ENCODE measurements at regions not wholly inside any gene's neighbourhood (a gene's known extent, or its start where the extent isn't known, plus 50 kb on each side); places are given as distances from the start of the nearest gene placed in this dataset.
"Not testable (repeated sequence)": the region's sequence is repeated elsewhere in the genome, so short reads cannot be mapped to it uniquely, and the experiment has no call there.

GRCh38 chrX:125137521-125137920 is 182.2 kb upstream of the TEX13C start:
- 94 to 100% methylated on average over 1 of the region's 1 CpG for WGBS, 2 donors
- intact Hi-C loops (cut with DNase I) = no loop called here
- Histone ChIP-seq H3K4me1 (no peaks in the 10 kb centered on the region), H3K9me3 (no peaks in the 10 kb centered on the region), H3K27ac (no peak overlapping the region), H3K27me3 (no peaks in the 10 kb centered on the region), H3K36me3 (no peaks in the 10 kb centered on the region), H3K4me3 (replicated peaks in 1 of 3) (no peak overlapping the region)
- TF ChIP-seq CTCF (IDR thresholded peaks at IDR 0.05) (no peak), POLR2A (IDR thresholded peaks at IDR 0.05) (no peak)
- no peak for DNase-seq

- Histone ChIP-seq H3K27ac (no peak overlapping the region), H3K9me3 (no peaks in the 10 kb centered on the region), H3K27me3 (no peaks in the 10 kb centered on the region), H3K4me3 (replicated peaks in 1 of 3) (no peak overlapping the region), H3K36me3 (no peaks in the 10 kb centered on the region), H3K4me1 (no peaks in the 10 kb centered on the region)
- DNase-seq = no peak
- intact Hi-C loops (cut with DNase I) = no loop called here
- TF ChIP-seq CTCF (IDR thresholded peaks at IDR 0.05) = no peak
- TF ChIP-seq POLR2A (IDR thresholded peaks at IDR 0.05) = no peak
- 52 to 53% methylated on average over 2 of the region's 2 CpGs for WGBS, 2 donors
Observed at GRCh38 chrX:125150231-125150630, 169.4 kb upstream of the TEX13C start.

- H3K9me3 ChIP-seq = no peaks in the 10 kb centered on the region
- no peak overlapping the region for H3K4me3 ChIP-seq (replicated peaks in 1 of 3)
- DNase-seq = no peak
- no peaks in the 10 kb centered on the region for H3K4me1 ChIP-seq
- no peaks in the 10 kb centered on the region for H3K36me3 ChIP-seq
- H3K27ac ChIP-seq = no peak overlapping the region
- intact Hi-C loops (cut with DNase I) = no loop called here
- 86 to 90% methylated on average over 3 of the region's 3 CpGs for WGBS, 2 donors
- TF ChIP-seq CTCF (IDR thresholded peaks at IDR 0.05) (no peak), POLR2A (IDR thresholded peaks at IDR 0.05) (no peak)
- H3K27me3 ChIP-seq = no peaks in the 10 kb centered on the region
Observed at GRCh38 chrX:125151146-125151545, 168.5 kb upstream of the TEX13C start.

- 97 to 100% methylated on average over 2 of the region's 2 CpGs for WGBS, 2 donors
- intact Hi-C loops (cut with DNase I) = no loop called here
Observed at GRCh38 chrX:125152011-125152410, 167.7 kb upstream of the TEX13C start.

GRCh38 chrX:125153621-125154020 is 166.1 kb upstream of the TEX13C start:
- Histone ChIP-seq H3K9me3 (no peaks in the 10 kb centered on the region), H3K36me3 (no peaks in the 10 kb centered on the region), H3K4me3 (replicated peaks in 1 of 3) (no peak overlapping the region), H3K27ac (no peak overlapping the region), H3K27me3 (no peaks in the 10 kb centered on the region), H3K4me1 (no peaks in the 10 kb centered on the region)
- TF ChIP-seq CTCF (IDR thresholded peaks at IDR 0.05) (no peak), POLR2A (IDR thresholded peaks at IDR 0.05) (no peak)
- WGBS, 2 donors = 48 to 61% methylated on average over 2 of the region's 2 CpGs
- DNase-seq = no peak
- intact Hi-C loops (cut with DNase I) = no loop called here

More at GRCh38 chrX:125152011-125152410, 167.7 kb upstream of the TEX13C start:
- Histone ChIP-seq H3K4me1 (no peaks in the 10 kb centered on the region), H3K27ac (no peak overlapping the region), H3K4me3 (replicated peaks in 1 of 3) (no peak overlapping the region), H3K27me3 (no peaks in the 10 kb centered on the region), H3K36me3 (no peaks in the 10 kb centered on the region), H3K9me3 (no peaks in the 10 kb centered on the region)
- DNase-seq = no peak
- no peak for TF ChIP-seq CTCF (IDR thresholded peaks at IDR 0.05)
- TF ChIP-seq POLR2A (IDR thresholded peaks at IDR 0.05) = no peak

- H3K36me3 ChIP-seq; H3K4me3 ChIP-seq (replicated peaks in 1 of 3); H3K4me1 ChIP-seq; H3K27ac ChIP-seq; H3K9me3 ChIP-seq; intact Hi-C loops (cut with DNase I); DNase-seq; H3K27me3 ChIP-seq: not testable (repeated sequence)
- WGBS, 2 donors = 88 to 97% methylated on average over 24 to 27 of the region's 32 CpGs
Observed at GRCh38 chrX:125154288-125155257, 165.1 kb upstream of the TEX13C start.

- H3K4me1 ChIP-seq; intact Hi-C loops (cut with DNase I); H3K27ac ChIP-seq; H3K9me3 ChIP-seq; DNase-seq; H3K36me3 ChIP-seq; H3K27me3 ChIP-seq; H3K4me3 ChIP-seq (replicated peaks in 1 of 3): not testable (repeated sequence)
- 99 to 100% methylated on average over 1 to 8 of the region's 41 CpGs for WGBS, 2 donors
Observed at GRCh38 chrX:125155296-125156033, 164.2 kb upstream of the TEX13C start.

All from thyroid gland (tissue), 4 donors.